HepG2 (cell line): ENCODE measurements at regions not wholly inside any gene's neighbourhood (a gene's known extent, or its start where the extent isn't known, plus 50 kb on each side); places are given as distances from the start of the nearest gene placed in this dataset.

Experiments used
- ATRX ChIP-seq: sonication (generic); formaldehyde crosslinking; IDR thresholded peaks from 2 replicates; pipeline ENCODE4 v1.4.0; 2020; ENCODE audit warnings: missing genetic modification reagents, borderline replicate concordance
- CCDC6 ChIP-seq: sonication (generic); formaldehyde crosslinking; IDR thresholded peaks from 2 replicates; pipeline ENCODE4 v1.8.1; 2022; ENCODE audit warnings: mild to moderate bottlenecking, missing genetic modification reagents, moderate library complexity
- CEBPB ChIP-seq: IDR thresholded peaks from 2 replicates; pipeline ENCODE4 v1.6.1; 2011; ENCODE audit warnings: low read depth, low read length, improper control_type of control experiment, borderline replicate concordance
- FOXK1 ChIP-seq: sonication (generic); formaldehyde crosslinking; IDR thresholded peaks from 2 replicates; pipeline ENCODE4 v1.4.0; 2020; ENCODE audit warnings: low read depth, missing genetic modification reagents, borderline replicate concordance
- HDAC6 ChIP-seq: fragments of 200-600 bp; sonication (generic); IDR thresholded peaks from 2 replicates; pipeline ENCODE4 v1.7.0; 2017; ENCODE audit warnings: mild to moderate bottlenecking, antibody characterized with exemption, low read length, low read depth
- NONO ChIP-seq, 2 experiments: fragments of 450-650 bp in 1 of 2; sonication (generic) in 1 of 2; formaldehyde crosslinking in 1 of 2; IDR thresholded peaks in 1 of 2; conservative IDR thresholded peaks in 1 of 2; 2 replicates each; pipeline versions ENCODE4 v1.6.1 to v1.8.0; 2017 to 2022; ENCODE audit warnings: mild to moderate bottlenecking in 1 of 2, missing genetic modification reagents in 1 of 2, moderate library complexity in 1 of 2
- RAD21 ChIP-seq: fragments of 450-650 bp; formaldehyde crosslinking; IDR thresholded peaks from 2 replicates; pipeline ENCODE4 v1.5.0; 2020; ENCODE audit warnings: mild to moderate bottlenecking
- SMAD3 ChIP-seq: sonication (generic); formaldehyde crosslinking; IDR thresholded peaks from 2 replicates; pipeline ENCODE4 v1.4.0; 2020; ENCODE audit warnings: missing genetic modification reagents
- STAG1 ChIP-seq: sonication (generic); formaldehyde crosslinking; IDR thresholded peaks from 2 replicates; pipeline ENCODE4 v1.4.0; 2020; ENCODE audit warnings: missing genetic modification reagents
- TAF1 ChIP-seq: sonication (generic); formaldehyde crosslinking; IDR thresholded peaks from 2 replicates; pipeline ENCODE4 v1.4.0; 2020; ENCODE audit warnings: missing genetic modification reagents
- ZC3H13 ChIP-seq: sonication (generic); formaldehyde crosslinking; IDR thresholded peaks from 2 replicates; pipeline ENCODE4 v1.8.1; 2023; ENCODE audit warnings: mild to moderate bottlenecking, missing genetic modification reagents, moderate library complexity
- ZMYM3 ChIP-seq: sonication (generic); formaldehyde crosslinking; IDR thresholded peaks from 2 replicates; pipeline ENCODE4 v1.5.1; 2020; ENCODE audit warnings: mild to moderate bottlenecking, missing genetic modification reagents
- ZNF207 ChIP-seq: fragments of 450-650 bp; IDR thresholded peaks from 2 replicates; pipeline ENCODE4 v1.6.1; 2016; ENCODE audit warnings: antibody characterized with exemption, borderline replicate concordance
- ZNF329 ChIP-seq: sonication (generic); formaldehyde crosslinking; IDR thresholded peaks from 2 replicates; pipeline ENCODE4 v1.9.0; 2021; ENCODE audit warnings: low read depth, mild to moderate bottlenecking, missing genetic modification reagents
- ZNF550 ChIP-seq: sonication (generic); formaldehyde crosslinking; IDR thresholded peaks from 2 replicates; pipeline ENCODE4 v1.4.0; 2020; ENCODE audit warnings: mild to moderate bottlenecking, missing genetic modification reagents, borderline replicate concordance
- ZNF7 ChIP-seq: IDR thresholded peaks from 2 replicates; pipeline ENCODE4 v1.6.1; 2016; ENCODE audit warnings: missing biosample characterization, missing genetic modification reagents
- ZNF83 ChIP-seq: sonication (generic); formaldehyde crosslinking; IDR thresholded peaks from 2 replicates; pipeline ENCODE4 v1.4.0; 2020; ENCODE audit warnings: missing genetic modification reagents, mild to moderate bottlenecking, borderline replicate concordance
- ZSCAN12 ChIP-seq: sonication (generic); formaldehyde crosslinking; IDR thresholded peaks from 2 replicates; pipeline ENCODE4 v1.9.0; 2021; ENCODE audit warnings: mild to moderate bottlenecking, missing genetic modification reagents
- TF ChIP-seq, protein P1 (sequence below): IDR thresholded peaks from 2 replicates; pipeline ENCODE4 v1.6.1; 2016; ENCODE audit warnings: mild to moderate bottlenecking
- TF ChIP-seq, protein P2 (sequence below): sonication (generic); formaldehyde crosslinking; IDR thresholded peaks from 2 replicates; pipeline ENCODE4 v1.5.1; 2020; ENCODE audit warnings: mild to moderate bottlenecking, missing genetic modification reagents
- TF ChIP-seq, protein P3 (sequence below): sonication (generic); formaldehyde crosslinking; IDR thresholded peaks from 2 replicates; pipeline ENCODE4 v1.5.0; 2020; ENCODE audit warnings: mild to moderate bottlenecking, missing genetic modification reagents
- TF ChIP-seq, protein P4 (sequence below): sonication (generic); formaldehyde crosslinking; IDR thresholded peaks from 2 replicates; pipeline ENCODE4 v1.4.0; 2020; ENCODE audit warnings: missing genetic modification reagents
- TF ChIP-seq, protein P5 (sequence below): sonication (generic); formaldehyde crosslinking; IDR thresholded peaks from 2 replicates; pipeline ENCODE4 v1.4.0; 2020; ENCODE audit warnings: mild to moderate bottlenecking, low read depth, missing genetic modification reagents

DNA sequence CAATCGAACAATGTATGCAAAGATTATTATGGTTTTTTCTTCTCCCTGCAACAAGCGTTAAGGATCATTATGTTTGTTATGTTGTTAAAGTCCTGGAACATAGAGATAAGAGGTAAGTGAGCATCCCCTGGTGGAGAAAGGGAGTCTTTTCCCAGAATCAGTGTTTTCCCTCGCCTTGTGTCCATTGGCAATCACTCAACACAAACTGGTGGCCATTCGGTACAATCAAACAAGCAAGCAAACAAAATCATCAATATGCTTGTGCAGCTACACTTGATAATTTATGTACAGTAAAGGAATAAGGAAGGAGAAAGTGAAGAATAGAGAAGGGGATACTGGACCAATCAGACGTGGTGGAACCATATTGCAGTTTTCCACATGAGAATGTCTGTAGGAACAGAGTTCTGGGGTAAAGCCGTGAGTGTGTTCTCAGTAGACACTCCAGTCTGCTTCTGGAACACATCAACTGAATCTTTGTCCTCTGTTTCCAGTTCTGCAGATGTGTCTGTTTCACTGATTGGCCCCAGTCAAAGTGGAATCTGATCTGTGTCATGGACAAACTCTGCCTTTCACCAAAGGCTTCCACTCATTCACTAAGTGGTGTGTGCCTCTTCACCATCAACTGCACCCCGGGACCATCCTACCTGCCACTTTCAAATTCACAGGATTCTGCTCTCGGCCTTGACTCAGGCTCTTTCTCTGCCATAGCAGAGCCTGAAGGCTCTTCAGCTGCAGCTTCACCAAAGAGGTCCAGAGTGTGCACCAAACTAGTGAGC, 169.5 kb downstream of the AHSP start (continued):
- TF ChIP-seq ZNF550 (CRISPR knock-in tag) = no peak
- TF ChIP-seq, protein P1, sequence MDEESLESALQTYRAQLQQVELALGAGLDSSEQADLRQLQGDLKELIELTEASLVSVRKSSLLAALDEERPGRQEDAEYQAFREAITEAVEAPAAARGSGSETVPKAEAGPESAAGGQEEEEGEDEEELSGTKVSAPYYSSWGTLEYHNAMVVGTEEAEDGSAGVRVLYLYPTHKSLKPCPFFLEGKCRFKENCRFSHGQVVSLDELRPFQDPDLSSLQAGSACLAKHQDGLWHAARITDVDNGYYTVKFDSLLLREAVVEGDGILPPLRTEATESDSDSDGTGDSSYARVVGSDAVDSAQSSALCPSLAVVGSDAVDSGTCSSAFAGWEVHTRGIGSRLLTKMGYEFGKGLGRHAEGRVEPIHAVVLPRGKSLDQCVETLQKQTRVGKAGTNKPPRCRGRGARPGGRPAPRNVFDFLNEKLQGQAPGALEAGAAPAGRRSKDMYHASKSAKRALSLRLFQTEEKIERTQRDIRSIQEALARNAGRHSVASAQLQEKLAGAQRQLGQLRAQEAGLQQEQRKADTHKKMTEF = 0 out of 2 replicates have a peak, but pooled peaks have one; percentile 26
- TF ChIP-seq, protein P2, sequence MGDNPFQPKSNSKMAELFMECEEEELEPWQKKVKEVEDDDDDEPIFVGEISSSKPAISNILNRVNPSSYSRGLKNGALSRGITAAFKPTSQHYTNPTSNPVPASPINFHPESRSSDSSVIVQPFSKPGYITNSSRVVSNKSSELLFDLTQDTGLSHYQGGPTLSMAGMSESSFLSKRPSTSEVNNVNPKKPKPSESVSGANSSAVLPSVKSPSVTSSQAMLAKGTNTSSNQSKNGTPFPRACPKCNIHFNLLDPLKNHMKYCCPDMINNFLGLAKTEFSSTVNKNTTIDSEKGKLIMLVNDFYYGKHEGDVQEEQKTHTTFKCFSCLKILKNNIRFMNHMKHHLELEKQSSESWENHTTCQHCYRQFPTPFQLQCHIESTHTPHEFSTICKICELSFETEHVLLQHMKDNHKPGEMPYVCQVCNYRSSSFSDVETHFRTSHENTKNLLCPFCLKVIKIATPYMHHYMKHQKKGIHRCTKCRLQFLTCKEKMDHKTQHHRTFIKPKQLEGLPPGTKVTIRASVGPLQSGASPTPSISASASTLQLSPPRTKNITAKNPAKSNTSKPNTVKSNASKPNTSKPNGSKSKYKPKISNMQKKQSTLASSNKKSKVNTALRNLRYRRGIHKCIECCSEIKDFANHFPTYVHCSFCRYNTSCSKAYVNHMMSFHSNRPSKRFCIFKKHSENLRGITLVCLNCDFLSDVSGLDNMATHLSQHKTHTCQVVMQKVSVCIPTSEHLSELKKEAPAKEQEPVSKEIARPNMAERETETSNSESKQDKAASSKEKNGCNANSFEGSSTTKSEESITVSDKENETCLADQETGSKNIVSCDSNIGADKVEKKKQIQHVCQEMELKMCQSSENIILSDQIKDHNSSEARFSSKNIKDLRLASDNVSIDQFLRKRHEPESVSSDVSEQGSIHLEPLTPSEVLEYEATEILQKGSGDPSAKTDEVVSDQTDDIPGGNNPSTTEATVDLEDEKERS = no peak
- TF ChIP-seq STAG1 (CRISPR knock-in tag) = peak; percentile 94
- no peak for TF ChIP-seq ZNF329
- TF ChIP-seq FOXK1 (CRISPR knock-in tag) = peak; percentile 35; the same call in 1 of the 2 replicates
- TF ChIP-seq ATRX (CRISPR knock-in tag) = no peak
- no peak for TF ChIP-seq ZSCAN12 (CRISPR knock-in tag)
- no peak for TF ChIP-seq ZNF83 (CRISPR knock-in tag)
- TF ChIP-seq NONO (IDR thresholded peaks at IDR 0.05) = no peak
- peak; percentile 46; the same call in 1 of the 2 replicates for TF ChIP-seq NONO (CRISPR knock-in tag; conservative IDR thresholded peaks at IDR 0.05)
- no peak for TF ChIP-seq TAF1
- no peak for TF ChIP-seq ZC3H13 (CRISPR knock-in tag)
- peak; percentile 83 for TF ChIP-seq RAD21
- TF ChIP-seq SMAD3 = no peak
- TF ChIP-seq HDAC6 = no peak
- TF ChIP-seq ZNF7 (CRISPR knock-in tag) = no peak
- TF ChIP-seq, protein P3, sequence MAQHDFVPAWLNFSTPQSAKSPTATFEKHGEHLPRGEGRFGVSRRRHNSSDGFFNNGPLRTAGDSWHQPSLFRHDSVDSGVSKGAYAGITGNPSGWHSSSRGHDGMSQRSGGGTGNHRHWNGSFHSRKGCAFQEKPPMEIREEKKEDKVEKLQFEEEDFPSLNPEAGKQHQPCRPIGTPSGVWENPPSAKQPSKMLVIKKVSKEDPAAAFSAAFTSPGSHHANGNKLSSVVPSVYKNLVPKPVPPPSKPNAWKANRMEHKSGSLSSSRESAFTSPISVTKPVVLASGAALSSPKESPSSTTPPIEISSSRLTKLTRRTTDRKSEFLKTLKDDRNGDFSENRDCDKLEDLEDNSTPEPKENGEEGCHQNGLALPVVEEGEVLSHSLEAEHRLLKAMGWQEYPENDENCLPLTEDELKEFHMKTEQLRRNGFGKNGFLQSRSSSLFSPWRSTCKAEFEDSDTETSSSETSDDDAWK (CRISPR knock-in tag) = no peak
- TF ChIP-seq CEBPB = no peak
- no peak for TF ChIP-seq ZNF207
- TF ChIP-seq, protein P4, sequence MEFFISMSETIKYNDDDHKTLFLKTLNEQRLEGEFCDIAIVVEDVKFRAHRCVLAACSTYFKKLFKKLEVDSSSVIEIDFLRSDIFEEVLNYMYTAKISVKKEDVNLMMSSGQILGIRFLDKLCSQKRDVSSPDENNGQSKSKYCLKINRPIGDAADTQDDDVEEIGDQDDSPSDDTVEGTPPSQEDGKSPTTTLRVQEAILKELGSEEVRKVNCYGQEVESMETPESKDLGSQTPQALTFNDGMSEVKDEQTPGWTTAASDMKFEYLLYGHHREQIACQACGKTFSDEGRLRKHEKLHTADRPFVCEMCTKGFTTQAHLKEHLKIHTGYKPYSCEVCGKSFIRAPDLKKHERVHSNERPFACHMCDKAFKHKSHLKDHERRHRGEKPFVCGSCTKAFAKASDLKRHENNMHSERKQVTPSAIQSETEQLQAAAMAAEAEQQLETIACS (CRISPR knock-in tag) = no peak
- TF ChIP-seq CCDC6 (CRISPR knock-in tag) = no peak
- TF ChIP-seq, protein P5, sequence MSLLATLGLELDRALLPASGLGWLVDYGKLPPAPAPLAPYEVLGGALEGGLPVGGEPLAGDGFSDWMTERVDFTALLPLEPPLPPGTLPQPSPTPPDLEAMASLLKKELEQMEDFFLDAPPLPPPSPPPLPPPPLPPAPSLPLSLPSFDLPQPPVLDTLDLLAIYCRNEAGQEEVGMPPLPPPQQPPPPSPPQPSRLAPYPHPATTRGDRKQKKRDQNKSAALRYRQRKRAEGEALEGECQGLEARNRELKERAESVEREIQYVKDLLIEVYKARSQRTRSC (CRISPR knock-in tag) = no peak
- TF ChIP-seq ZMYM3 (CRISPR knock-in tag) = no peak
